Fibroblast of gingiva (primary cell): ENCODE measurements at regions not wholly inside any gene's neighbourhood (a gene's known extent, or its start where the extent isn't known, plus 50 kb on each side); places are given as distances from the start of the nearest gene placed in this dataset.

Source experiments
- DNase-seq: peaks from one replicate; pipeline ENCODE4 v3.0.0-alpha.2; 2011; ENCODE audit warnings: low read depth

DNA sequence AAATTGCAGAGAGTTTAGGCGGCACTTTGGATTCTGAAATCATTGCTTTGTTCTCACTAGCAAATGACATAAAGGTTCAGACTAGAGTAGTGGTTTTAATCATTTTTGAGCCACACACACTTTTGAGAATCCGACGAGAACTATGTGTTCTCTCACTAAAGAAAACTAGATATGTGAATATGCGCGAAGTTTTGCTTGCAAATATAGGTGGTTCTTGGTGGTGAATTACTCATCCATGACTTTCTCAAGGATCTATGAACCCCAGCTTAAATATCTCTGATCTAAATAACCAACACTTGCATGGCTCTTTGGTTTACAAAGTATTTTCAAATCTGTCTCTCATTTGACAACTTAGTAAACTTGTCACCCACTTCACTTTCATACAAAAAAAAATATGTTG lies 54.8 kb downstream of the NOG start:
- DNase-seq, result no peak

DNA sequence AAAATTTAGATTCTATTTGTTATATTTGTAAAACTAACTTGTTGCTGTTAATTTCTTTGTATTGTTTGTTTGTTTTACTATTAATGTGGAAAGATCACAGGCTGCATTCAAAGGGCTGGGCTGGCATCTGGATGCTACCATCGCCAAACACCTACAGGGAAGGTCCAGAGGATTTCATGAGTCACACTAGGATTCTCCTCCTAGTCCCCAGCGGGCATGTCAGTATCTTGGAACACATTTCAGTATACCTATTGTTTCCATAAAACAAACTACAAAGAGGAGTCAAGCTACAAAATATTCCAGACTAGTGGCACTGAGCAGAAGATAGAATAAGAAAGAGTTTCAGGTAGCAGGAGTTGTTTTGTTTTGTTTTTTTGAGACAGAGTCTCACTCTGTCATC lies 55.3 kb downstream of the NOG start:
- no peak for DNase-seq

DNA sequence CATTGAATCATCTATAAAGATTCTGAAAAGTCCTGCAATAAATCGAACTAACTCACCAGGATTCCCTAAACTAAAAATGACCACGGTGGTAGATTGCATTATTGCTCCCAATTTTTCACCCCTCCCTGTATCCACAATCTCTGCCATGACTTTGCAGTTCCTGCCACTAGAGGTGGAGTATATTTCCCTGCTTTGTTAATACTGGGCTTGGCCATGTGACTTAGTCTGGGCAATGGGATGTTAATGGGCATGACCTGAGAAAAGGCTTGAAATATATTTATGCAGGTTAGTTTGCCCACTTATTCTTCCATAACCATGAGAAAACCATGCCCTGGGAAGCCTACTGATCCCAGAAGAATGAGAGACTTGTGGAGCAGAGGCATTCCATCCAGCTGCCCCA lies 59.1 kb downstream of the NOG start:
- DNase-seq, result no peak

DNA sequence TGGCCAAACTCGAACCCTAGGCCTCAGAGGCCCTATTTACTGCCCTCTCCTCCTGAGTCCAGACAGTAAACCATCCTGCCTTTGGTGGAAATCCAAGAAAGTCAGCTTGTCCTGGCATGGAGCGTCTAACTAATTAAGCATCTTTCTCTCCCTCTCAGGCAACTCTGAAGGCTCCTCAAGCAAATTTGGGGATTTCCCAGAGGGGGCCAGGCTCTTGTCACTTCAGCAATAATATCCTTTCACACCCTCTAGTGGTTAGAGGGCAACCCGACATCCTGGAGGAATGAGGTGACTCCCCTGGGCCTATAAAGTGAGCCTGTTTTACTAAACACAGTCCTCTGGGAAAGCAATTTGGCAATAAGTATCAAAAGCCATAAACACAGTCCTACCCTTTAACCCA lies 60.4 kb downstream of the NOG start:
- peak; percentile 8 for DNase-seq

DNA sequence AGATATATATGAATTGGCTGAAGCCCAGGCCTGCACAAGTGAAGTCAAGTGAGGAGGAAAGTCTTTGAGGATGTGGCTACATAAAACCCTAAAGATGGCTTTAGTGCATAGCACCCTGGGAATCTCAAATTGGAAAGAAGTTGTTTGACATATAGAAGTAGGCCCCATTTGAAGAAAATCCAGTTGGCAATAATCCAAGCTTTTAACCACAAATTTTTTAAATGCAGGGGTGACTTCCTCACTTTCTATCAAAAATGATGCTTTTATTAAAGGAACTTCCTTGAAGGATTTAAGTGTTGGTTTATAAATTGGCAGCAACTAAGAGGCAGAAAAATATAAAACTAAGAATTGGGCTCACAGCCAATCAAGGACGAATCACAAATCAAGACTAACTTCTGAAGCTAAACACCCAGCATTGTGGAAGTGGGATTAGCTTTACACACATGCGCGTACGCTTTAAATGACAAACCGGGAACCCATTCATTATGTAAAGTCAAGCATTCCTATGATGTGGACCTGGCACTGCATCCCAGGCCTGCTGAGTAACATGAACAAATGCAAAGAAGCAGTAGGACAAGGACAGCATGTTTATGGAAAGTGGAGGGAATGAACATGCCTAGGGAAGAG lies 63.3 kb downstream of the NOG start:
- no peak for DNase-seq

DNA sequence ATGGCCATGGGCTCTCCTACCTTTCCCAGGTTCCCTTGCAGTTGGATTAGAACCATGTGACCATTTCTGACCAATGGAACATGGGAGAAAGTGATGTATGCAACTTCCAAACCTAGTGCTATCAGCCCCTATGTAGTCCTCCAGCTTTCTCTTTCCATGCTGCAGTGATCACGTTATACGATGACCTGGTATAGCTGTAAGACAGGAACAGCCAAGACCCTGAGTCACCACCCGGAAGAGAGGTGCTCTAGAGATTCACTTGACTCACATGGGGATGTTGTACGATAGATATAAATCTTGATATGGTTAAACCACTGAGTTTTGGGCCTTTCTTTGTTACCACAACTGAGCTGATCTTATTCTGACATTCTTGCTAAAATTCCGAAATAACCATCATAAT lies 65.1 kb downstream of the NOG start:
- no peak for DNase-seq

DNA sequence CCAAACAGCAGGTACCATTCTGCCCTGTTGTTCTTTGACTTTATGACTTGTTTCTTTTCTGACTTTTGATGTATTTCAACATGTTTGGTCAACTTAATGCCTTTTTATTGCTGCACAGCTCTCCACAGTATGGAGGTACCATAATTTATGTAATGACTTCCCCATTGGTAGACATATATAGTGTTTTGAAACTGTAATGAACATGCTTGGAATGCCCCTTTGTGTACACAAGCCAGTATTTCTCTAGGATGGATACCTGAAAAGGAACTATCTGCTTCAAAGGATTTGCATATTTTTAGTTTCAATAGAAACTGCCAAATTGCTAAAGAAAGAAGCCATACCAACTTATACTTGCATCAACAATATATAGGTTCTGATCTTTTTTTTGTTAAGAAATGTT lies 66.1 kb downstream of the NOG start:
- DNase-seq, result no peak

DNA sequence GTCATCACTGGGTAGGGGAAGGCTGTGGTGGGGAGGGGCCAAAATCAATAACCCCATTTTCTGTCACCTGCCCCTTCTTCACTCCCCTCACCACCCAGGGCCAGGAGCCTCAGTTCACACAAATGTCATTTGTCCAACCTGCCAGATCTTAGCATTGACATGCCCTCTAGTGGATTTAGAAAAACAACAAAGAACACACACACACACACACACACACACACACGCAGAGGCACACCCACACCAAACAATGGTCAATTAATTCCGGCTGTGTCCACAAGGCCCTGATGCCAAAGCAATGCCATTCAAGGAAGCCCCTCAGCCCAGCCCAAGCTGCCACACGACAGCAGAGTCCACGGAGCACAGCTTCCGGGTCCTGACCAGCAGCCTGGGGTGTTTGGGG lies 68.4 kb downstream of the NOG start:
- DNase-seq, result no peak

DNA sequence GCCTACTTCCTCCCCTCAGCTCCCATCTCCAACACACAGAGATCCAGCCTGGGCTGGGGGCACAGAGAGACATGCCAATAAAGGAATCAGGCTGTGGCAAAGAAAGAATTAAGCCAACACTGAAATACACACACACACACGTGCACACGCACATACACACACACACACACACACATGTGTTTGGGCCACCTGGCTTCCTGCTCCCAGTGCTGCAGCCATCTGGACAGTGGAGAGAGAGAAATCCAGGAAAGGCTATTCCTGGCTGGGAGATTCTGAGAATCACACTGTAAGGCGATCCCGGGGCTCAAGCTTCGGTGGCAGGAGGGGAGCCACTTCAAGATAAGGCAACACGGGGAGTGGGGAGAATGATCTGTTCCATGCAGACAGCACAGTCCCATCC lies 72.4 kb downstream of the NOG start:
- DNase-seq, result no peak

DNA sequence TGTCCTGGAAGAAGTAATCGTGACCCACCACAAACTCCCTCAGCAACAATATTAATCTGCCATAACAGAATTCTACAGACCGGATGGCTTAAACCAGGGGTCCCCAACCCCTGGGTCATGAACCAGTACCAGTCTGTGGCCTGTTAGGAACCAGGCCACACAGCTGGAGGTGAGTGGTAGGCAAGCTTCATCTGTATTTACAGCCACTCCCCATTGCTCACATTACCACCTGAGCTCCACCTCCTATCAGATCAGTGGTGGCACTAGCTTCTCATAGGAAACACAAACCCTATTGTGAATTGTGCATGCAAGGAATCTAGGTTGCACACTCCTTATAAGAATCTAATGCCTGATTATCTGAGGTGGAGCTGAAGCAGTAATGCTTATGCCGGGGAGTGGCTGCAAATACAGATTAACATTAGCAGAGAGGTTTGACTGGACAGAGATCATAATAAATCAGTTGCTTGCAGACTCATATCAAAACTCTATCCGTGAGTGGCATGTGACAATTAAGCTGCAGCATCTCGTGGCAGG lies 74.5 kb downstream of the NOG start:
- no peak for DNase-seq

DNA sequence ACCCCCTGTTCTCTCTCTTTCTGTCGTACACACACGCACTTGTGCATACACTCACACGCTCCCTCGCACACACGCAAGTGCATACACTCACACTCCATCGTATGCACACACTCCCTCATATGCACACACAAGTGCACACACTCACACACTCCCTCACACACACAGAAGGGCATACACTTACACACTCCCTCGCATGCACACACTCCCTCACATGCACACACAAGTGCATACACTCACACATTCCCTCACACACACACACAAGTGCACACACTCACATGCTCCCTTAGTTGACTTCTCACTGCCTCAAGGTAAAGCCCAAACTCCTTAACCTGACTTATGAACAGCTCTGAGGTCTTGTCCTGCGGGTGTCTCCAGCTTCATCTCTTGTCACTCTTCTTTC lies 78.7 kb downstream of the NOG start:
- no peak for DNase-seq

DNA sequence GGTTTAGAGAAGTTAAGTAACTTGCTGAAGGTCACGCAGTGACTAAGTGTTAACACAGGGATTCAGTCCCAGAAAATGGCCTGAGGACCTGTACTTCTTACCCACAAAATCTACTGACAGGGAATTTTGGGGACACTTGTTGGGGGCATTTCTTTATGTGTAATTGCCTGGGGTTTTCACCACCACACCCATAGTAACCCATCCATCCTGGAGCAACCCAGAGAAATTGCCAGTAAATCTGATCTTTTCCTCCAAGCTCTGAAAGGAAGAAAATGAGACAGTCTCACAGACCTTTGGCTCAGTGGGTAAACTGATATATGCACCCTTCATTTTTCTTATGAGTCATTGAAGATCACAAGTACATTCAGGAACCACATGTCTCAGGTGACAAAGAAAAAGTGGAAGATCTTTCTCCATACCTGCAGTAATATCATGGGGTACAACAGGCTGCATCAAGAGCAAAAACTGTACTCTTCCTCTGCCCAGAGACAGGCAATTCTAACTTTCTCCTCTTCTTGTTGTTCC lies 81.0 kb downstream of the NOG start:
- DNase-seq, result no peak

DNA sequence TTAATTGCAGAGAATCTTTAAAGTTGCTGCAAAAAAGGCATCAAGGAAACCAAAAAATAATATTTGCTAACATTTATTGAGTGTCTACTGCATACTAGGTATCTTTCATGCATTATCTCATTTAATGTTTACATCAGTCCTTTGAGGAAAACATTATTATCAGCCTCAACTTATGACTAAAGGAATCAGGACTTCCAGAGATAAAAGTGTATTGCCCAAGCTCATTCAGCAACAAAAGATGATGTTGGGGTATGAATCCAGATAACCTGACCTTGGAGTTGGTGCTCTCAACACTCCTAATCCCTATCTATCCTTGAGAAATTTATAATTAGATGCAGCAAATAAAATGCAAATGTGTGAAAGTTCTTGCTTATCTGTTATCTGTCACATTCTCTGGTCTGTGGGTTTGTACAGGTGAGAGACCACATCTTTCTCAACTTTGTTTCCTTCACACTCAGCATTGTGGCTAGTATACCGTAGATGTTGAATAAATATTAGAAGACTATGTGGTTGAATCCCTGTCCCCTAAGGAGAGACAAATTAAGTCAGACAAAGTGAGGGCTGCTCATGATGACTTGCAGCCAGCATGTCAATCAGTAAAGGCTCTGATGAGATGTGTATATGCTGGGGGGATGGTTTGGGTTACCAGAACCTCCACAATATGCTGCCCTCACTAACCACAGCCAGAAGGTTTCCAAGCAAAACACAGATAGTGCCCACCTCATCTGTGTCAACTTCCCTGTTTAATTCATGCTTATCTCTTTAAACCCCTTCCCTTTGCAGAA lies 82.6 kb downstream of the NOG start:
- no peak for DNase-seq

DNA sequence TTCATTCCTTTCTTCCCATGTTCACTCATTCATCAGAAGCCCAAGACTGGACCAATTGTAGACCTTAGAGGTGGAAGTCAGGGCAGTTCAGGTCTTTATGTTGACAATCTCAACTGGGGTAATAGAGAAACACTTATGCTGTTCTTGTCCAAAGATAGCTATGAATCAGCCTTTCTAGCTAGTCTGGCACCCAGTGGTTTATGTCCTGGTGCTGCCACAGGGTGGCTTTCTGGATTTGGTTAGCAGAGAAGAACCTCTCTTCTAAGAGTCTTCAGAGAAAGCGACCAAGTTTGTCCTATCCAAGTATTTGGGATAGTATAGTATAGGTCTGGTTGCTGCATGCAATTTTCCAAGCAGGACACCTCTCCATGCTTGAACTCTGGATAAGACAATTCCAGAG lies 83.3 kb downstream of the NOG start:
- DNase-seq, result no peak

DNA sequence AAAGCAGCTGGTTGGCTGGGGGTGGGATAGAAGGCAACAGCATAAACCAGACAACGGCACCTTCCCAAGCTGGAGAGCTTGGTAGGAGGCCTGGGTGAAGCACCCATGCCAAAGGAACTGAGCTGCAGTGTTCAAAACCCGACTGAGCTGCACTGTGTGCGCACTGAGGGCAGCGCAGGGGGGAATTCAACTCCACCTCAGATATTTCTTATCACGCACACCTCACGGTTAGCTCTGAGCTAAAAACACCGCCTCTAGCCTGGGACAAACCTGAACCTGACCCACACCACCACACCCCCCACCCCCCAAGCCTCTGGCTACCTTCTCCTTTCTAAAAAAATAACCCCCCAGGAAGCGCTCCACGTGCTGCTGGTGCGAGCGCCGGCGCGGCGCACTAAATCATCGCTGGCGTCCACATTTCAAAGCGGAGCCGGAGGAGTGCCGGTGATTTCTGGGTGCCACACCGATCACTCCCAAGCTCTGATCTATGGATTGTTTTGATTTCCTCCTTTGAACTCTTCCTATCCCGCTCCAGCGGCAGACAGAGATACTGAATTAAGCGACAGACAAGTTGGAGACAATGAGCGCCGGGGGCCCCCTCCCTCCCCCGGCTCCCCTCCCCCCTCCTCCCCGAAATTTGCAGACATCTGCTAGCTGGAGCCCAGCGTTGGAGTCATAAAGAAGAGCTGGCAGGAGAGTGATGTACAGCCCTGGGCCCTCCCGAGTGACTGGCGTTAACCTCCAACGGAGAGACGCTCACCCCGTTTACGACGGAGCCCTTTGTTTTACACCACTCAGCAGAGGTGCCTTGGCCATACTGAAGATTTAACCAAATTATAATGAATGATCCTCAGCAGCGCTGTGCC lies 85.0 kb downstream of the NOG start:
- no peak for DNase-seq

DNA sequence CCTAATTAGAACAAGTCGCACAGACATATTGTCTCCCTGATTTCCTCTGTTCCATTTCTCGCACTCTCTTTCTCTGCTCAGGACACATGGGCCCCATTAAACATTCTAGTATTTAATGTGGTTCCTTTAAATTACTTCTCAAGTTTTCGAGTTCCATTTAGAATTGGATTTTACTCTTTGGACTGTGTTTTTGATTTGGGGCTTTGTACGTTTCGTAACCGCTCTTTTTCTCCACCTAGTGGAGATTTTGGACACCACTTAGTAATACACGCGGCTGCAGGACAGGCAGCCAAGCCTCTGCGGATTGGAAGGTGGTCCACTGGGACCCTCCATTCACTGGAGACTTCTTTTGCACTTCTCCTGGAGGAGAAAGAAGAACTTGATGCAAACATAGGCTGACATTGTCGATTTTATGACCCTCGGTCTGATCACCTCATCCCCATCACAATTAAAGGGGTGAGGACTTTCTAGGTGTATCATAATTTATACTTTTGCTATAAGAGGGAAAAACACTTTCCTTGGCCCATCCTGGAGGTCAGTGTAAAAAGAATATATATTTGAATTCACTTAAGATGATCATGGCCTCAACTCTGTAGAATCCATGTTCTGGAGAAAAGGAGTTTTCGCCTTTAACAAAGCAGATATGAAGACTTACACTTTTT lies 85.7 kb downstream of the NOG start:
- peak; percentile 22 for DNase-seq

DNA sequence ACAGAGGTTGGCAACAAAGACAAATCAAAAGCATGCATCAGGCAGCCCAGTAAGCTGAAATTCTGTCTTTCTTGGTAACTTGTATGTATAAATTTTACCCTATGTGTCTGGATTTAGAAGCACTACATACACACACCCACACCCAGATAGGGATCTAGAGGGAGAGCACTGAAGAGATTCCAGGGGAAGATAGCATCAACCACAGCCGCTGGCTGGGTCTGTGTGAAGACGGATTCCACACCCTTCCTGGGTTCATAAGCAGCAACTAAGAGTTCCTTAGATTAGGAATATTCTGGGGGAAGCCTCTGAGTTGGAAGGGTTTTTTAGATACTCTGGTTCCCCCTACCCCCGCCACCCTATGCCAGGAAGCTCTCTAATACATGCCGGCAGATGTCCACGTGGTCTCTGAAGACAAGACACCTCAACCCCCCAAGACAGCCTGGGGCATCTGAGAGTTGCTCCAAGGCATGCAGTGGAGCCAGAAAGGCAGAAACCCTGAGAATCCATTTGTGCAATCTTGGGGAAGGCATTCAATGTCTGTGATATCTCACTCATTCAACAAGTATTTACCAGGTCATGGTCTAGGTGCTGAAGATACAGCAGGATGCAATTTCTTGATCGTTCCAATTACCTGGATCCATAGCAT lies 86.4 kb downstream of the NOG start:
- no peak for DNase-seq

DNA sequence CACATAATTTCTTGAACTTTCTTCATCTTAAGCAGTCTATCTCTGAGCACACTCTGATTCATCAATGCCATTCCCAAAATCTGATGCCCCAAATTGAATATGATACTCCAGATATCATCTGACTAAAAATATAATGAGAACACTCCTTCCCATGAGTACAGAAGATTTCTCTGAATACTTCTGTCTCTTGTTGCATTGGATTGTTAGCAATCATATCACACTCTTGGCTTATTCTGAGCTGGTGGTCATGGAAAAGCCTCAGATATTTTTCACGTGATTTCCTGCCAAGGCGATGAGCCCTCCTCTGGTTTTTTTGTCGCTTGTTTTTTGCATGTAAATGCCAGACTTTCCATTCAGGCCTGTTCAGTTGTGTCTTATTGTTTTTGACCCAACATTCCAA lies 87.2 kb downstream of the NOG start:
- DNase-seq, result no peak

DNA sequence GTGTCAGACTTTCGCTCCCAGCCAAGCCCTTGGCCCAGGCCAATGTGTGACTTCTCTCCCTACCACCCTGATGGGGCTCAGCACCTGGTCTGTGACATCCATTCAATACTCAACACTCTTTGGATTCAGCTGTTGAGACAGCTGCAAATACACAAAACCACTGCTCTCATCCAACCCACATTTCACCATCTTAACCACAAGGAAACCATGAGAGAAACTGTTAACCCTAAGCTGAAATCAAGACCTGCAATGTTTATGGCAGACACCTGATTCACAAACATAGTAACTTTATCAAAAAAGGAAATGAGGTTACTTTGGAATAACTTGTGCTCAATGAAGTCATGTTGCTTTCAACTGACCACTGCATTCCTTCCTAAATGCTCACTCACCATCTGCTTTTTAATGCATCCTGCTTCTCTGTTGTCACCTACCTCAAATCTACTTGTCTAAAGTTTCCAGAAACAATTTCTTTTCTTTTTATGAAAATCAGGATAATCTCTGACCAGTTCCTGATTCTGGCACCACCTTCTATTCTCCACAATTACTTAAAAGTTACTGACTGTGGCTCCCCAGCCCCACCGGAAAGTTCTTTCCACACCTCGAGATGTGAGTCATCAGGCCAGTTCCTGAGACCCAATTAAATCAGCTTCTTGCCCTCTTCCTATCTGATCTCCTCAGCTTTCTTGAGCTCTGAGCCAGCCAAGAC lies 88.2 kb downstream of the NOG start:
- DNase-seq, result peak; percentile 45

DNA sequence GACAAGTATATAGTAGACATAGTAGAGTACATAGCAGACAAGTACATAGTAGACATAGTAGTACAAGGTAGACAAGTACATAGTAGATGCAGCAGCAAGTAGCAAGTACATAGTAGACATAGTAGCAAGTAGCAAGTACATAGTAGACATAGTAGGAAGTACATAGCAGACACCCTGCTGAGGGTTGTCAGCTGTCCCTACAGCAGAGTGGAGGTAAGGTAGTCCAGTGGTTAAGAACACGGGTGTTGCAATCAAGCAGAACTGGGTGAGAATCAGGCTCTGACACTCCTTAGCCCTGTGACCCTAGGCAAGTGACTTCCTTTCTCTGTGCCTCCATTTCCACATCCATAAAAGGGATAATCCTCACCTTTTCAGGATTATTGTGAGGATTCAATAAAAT lies 94.7 kb downstream of the NOG start:
- no peak for DNase-seq
